GM12892 (cell line): ENCODE measurements at regions not wholly inside any gene's neighbourhood (a gene's known extent, or its start where the extent isn't known, plus 50 kb on each side); places are given as distances from the start of the nearest gene placed in this dataset.

ENCODE experiments used
- DNase-seq: peaks from one replicate; pipeline ENCODE4 v3.0.0; 2011; ENCODE audit not compliant: insufficient read length
- FAIRE-seq: peaks from 2 replicates; lab custom pipeline; 2011; peaks lifted over from hg19 to GRCh38; lab: Jason Lieb, UNC
- POLR2A ChIP-seq: IDR thresholded peaks from 2 replicates; pipeline ENCODE4 v1.6.1; 2011; ENCODE audit warnings: low read depth, low read length, control low read depth
- POLR2AphosphoS5 ChIP-seq: IDR thresholded peaks from 2 replicates; pipeline ENCODE4 v1.6.1; 2011; ENCODE audit warnings: low read depth, low read length, control low read depth
- TAF1 ChIP-seq: IDR thresholded peaks from 2 replicates; pipeline ENCODE4 v1.6.1; 2011; ENCODE audit warnings: low read depth, mild to moderate bottlenecking, control low read depth, low read length, borderline replicate concordance

GRCh38 chr13:99124046-99124400 is 76.6 kb upstream of the UBAC2 start:
- DNase-seq (no peak), FAIRE-seq (no peak)
- TF ChIP-seq POLR2AphosphoS5 (no peak), TAF1 (no peak), POLR2A (no peak)

DNA sequence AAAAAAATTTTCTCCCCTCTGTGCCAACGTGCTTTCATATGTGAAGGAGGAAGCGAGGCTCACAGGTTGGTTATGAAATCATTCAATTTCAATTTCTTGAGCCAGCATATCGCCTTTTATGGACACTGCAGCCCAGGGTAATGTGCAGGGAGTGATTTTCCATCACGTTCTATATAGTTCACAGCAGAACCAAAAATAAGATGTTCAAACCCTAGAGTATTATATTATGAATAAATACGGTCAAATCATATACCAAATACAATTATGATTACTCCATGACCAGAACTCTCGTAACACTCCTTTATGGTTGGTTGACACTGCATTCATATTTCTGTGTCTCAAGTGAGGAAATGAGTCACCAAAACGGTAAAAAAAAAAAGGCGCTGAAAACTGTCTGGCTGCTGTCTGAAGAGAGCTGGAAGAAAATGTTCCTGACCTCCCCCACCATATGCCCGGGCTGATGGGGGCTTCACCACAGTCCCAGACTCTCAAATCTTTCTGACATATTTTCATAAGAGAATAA is 75.8 kb upstream of the UBAC2 start:
- DNase-seq, result no peak
- TF ChIP-seq POLR2AphosphoS5 (no peak), POLR2A (no peak), TAF1 (no peak)
- FAIRE-seq, result peak; percentile 78

DNA sequence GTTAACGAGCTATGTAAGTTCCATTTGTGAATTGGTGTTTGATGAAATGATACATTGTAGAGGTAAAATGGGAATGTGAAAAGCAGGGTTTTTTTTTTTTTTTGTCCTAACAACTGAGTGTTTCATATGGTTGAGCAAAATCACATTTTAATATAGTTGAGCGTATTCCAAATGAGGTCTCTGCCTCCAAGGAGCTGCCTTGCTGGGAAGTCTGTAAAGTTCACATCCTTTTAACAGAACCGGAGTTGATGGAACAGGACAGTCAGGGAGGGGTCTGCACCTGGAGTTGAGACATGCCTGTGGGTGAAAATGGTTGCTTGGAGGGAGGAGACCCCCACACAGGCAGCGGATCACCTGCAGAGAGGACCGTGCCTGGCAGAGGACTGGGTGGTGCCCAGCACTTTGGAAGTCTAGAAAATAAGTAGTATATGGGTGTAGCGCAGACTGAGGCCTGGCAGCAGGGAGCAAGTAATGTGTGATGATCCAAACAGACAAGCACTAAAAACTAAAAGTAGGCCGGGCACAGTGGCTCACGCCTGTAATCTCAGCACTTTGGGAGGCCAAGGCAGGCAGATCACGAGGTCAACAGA is 75.2 kb upstream of the UBAC2 start:
- DNase-seq (no peak), FAIRE-seq (no peak)
- no peak for TF ChIP-seq POLR2A
- no peak for TF ChIP-seq TAF1
- TF ChIP-seq POLR2AphosphoS5, result no peak

- FAIRE-seq (no peak), DNase-seq (no peak)
- no peak for TF ChIP-seq POLR2A
- no peak for TF ChIP-seq TAF1
- TF ChIP-seq POLR2AphosphoS5, result no peak
These were observed 73.8 kb upstream of the UBAC2 start for GRCh38 chr13:99126821-99127220.

GRCh38 chr13:99129050-99129449 is 71.6 kb upstream of the UBAC2 start:
- no peak for TF ChIP-seq TAF1
- DNase-seq (no peak), FAIRE-seq (no peak)

- FAIRE-seq, result no peak
- no peak for TF ChIP-seq POLR2A
- no peak for TF ChIP-seq POLR2AphosphoS5
- TF ChIP-seq TAF1, result no peak
- no peak for DNase-seq
These were observed 70.7 kb upstream of the UBAC2 start for GRCh38 chr13:99129951-99130350.

GRCh38 chr13:99131410-99131809 is 69.2 kb upstream of the UBAC2 start:
- DNase-seq (no peak), FAIRE-seq (no peak)
- no peak for TF ChIP-seq TAF1
- TF ChIP-seq POLR2AphosphoS5, result no peak
- TF ChIP-seq POLR2A, result no peak

DNA sequence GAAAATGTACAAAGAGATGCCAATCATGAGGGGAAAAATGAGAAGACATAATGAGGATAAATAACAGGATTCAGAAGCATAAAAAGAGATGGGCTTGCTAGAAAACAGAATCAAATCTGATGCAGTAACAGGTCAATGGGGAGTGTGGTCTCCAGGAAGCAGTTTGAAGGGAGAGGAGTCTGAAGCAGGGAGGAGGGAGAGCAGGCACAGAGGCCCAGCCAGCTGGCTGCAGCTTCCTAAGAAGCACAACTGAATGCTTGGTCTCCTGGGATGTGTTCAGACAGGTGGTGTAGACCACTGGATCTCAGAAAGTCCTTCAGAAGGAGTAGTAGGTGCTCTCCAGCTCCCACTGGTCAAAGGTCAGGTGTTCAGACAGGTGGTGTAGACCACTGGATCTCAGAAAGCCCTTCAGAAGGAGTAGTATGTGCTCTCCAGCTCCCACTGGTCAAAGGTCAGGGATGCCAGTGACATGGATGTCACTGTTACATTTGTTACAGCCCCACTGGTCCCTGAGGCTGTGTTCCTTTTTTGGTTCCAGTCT is 68.3 kb upstream of the UBAC2 start:
- FAIRE-seq, result no peak
- TF ChIP-seq POLR2A (no peak), POLR2AphosphoS5 (no peak), TAF1 (no peak)
- DNase-seq, result no peak

GRCh38 chr13:99133230-99133629 is 67.4 kb upstream of the UBAC2 start:
- no peak for FAIRE-seq
- no peak for TF ChIP-seq POLR2AphosphoS5
- no peak for TF ChIP-seq POLR2A
- no peak for TF ChIP-seq TAF1
- DNase-seq, result no peak

DNA sequence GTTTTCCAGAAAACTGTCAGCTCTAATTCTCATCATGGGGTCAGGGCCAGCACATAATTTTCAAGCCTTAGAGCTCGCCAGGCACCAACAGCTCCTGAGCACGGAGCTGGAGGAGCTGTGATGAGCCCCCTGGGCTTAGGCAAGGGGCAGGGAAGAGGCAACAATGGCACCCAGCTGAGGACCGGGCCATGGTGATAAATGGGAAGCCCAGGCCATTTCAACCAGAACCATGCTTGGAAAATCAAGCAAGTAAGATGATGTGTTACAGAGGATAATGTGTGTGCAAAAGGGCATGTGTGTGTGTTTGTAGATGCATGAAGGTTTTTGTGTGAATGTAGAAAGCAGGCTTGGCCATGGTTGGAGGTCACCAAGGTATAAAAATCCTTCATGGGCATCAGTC is 66.8 kb upstream of the UBAC2 start:
- no peak for DNase-seq
- TF ChIP-seq POLR2A (no peak), TAF1 (no peak), POLR2AphosphoS5 (no peak)
- no peak for FAIRE-seq

- FAIRE-seq, result no peak
- TF ChIP-seq TAF1 (no peak), POLR2A (no peak), POLR2AphosphoS5 (no peak)
- no peak for DNase-seq
These were observed 65.1 kb upstream of the UBAC2 start for GRCh38 chr13:99135591-99135990.

DNA sequence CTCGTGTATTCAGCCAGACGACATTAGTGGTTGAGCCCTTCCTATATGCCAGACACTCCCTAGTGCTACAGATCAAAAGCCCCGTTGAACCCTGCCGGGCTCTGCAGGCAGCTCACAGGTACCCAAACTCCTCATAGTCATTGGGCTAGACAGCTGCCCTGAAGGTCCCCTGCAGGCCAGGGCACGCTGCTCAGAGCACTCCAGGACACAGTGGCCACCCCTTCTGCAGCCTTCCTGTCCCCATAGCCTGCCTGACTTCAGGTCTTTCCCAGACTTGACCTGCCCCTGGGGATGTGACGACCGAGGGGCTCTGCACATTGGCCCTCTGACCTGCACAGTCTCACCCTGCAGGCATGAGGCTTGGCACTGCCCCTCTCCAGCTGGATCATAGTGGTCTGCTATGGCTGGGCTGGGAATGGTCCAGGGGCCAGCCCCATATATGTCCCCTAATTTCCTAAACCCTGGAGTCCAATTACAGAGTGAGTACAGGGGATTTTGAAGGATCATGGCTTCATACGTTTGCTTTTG is 64.2 kb upstream of the UBAC2 start:
- TF ChIP-seq POLR2AphosphoS5, result no peak
- TF ChIP-seq POLR2A, result no peak
- no peak for TF ChIP-seq TAF1
- FAIRE-seq (no peak), DNase-seq (no peak)
